ENCODE measurements at regions not wholly inside any gene's neighbourhood (a gene's known extent, or its start where the extent isn't known, plus 50 kb on each side); places are given as distances from the start of the nearest gene placed in this dataset.

- no peak overlapping the region for H3K4me3 ChIP-seq
- no peaks in the 10 kb centered on the region for H3K4me1 ChIP-seq
- H3K36me3 ChIP-seq: no peaks in the 10 kb centered on the region
- no peak overlapping the region for H3K27ac ChIP-seq
- TF ChIP-seq CTCF (IDR thresholded peaks at IDR 0.05): no peak
- no peaks in the 10 kb centered on the region for H3K9me3 ChIP-seq
- DNase-seq (ENCODE audit: low spot score): no peak
- no peaks in the 10 kb centered on the region for H3K27me3 ChIP-seq
These were observed 120.0 kb upstream of the GGTLC1 start for GRCh38 chr20:24108581-24108980.

GRCh38 chr20:24106801-24107445 is 118.3 kb upstream of the GGTLC1 start:
- Histone ChIP-seq H3K36me3 (no peaks in the 10 kb centered on the region), H3K27ac (no peak overlapping the region), H3K4me1 (no peaks in the 10 kb centered on the region), H3K4me3 (no peak overlapping the region), H3K27me3 (no peaks in the 10 kb centered on the region), H3K9me3 (no peaks in the 10 kb centered on the region)
- no peak for TF ChIP-seq CTCF (IDR thresholded peaks at IDR 0.05)
- no peak for DNase-seq (ENCODE audit: low spot score)

- TF ChIP-seq CTCF (IDR thresholded peaks at IDR 0.05): no peak
- H3K4me1 ChIP-seq: no peaks in the 10 kb centered on the region
These were observed 117.7 kb upstream of the GGTLC1 start for GRCh38 chr20:24106150-24106800.

GRCh38 chr20:24102749-24103333 is 114.3 kb upstream of the GGTLC1 start:
- H3K4me1 ChIP-seq: no peaks in the 10 kb centered on the region
- H3K27me3 ChIP-seq: no peaks in the 10 kb centered on the region
- no peaks in the 10 kb centered on the region for H3K36me3 ChIP-seq
- no peak for DNase-seq (ENCODE audit: low spot score)
- no peak for TF ChIP-seq CTCF (IDR thresholded peaks at IDR 0.05)
- H3K4me3 ChIP-seq: no peak overlapping the region
- H3K27ac ChIP-seq: no peak overlapping the region
- H3K9me3 ChIP-seq: no peaks in the 10 kb centered on the region

More at GRCh38 chr20:24106150-24106800, 117.7 kb upstream of the GGTLC1 start:
- H3K27ac ChIP-seq: no peak overlapping the region
- no peaks in the 10 kb centered on the region for H3K27me3 ChIP-seq
- no peaks in the 10 kb centered on the region for H3K36me3 ChIP-seq
- no peaks in the 10 kb centered on the region for H3K9me3 ChIP-seq
- no peak overlapping the region for H3K4me3 ChIP-seq
- DNase-seq (ENCODE audit: low spot score): no peak

- TF ChIP-seq CTCF (IDR thresholded peaks at IDR 0.05): peak in 1 of 2 donors; percentile 33
- DNase-seq (ENCODE audit: low spot score): no peak
- H3K27ac ChIP-seq: no peak overlapping the region
- H3K36me3 ChIP-seq: no peaks in the 10 kb centered on the region
- no peaks in the 10 kb centered on the region for H3K27me3 ChIP-seq
- H3K4me1 ChIP-seq: no peaks in the 10 kb centered on the region
- no peak overlapping the region for H3K4me3 ChIP-seq
- H3K9me3 ChIP-seq: no peaks in the 10 kb centered on the region
These were observed 113.7 kb upstream of the GGTLC1 start for GRCh38 chr20:24102290-24102689.
